Smooth muscle cell (in vitro differentiated cells): ENCODE measurements at regions not wholly inside any gene's neighbourhood (a gene's known extent, or its start where the extent isn't known, plus 50 kb on each side); places are given as distances from the start of the nearest gene placed in this dataset.

ENCODE experiments used
- DNase-seq: peaks from one replicate; lab custom pipeline; 2025; ENCODE audit not compliant: unreplicated experiment; lab: John Stamatoyannopoulos, UW
- H2AFZ ChIP-seq: fragments of 200-600 bp; sonication (generic); 2 replicates; pipeline ENCODE4 v1.6.0; 2016; ENCODE audit warnings: antibody characterized with exemption, low read depth, mild to moderate bottlenecking
- H3F3A ChIP-seq: fragments of 200-600 bp; sonication (generic); 2 replicates; pipeline ENCODE4 v1.6.0; 2017; ENCODE audit warnings: antibody characterized with exemption, low read depth
- H3K27ac ChIP-seq: fragments of 200-600 bp; sonication (generic); 2 replicates; pipeline ENCODE4 v1.5.1; 2016; ENCODE audit warnings: low read depth, mild to moderate bottlenecking
- H3K27me3 ChIP-seq: fragments of 200-600 bp; sonication (generic); 2 replicates; pipeline ENCODE4 v1.6.1; 2016; ENCODE audit warnings: low read depth, mild to moderate bottlenecking
- H3K36me3 ChIP-seq: fragments of 200-600 bp; sonication (generic); 2 replicates; pipeline ENCODE4 v1.5.1; 2016; ENCODE audit warnings: low read depth
- H3K4me1 ChIP-seq: fragments of 200-600 bp; sonication (generic); 2 replicates; pipeline ENCODE4 v1.5.1; 2016; ENCODE audit warnings: low read depth
- H3K4me2 ChIP-seq: fragments of 200-600 bp; sonication (generic); 2 replicates; pipeline ENCODE4 v1.6.0; 2016; ENCODE audit warnings: mild to moderate bottlenecking
- H3K4me3 ChIP-seq: fragments of 200-600 bp; sonication (generic); 2 replicates; pipeline ENCODE4 v1.5.1; 2016; ENCODE audit warnings: mild to moderate bottlenecking
- H3K79me2 ChIP-seq: fragments of 200-600 bp; sonication (generic); 2 replicates; pipeline ENCODE4 v1.6.0; 2016; ENCODE audit warnings: low read depth, mild to moderate bottlenecking
- H3K9ac ChIP-seq: fragments of 200-600 bp; sonication (generic); 2 replicates; pipeline ENCODE4 v1.6.0; 2016; ENCODE audit warnings: low read depth
- H3K9me3 ChIP-seq: fragments of 200-600 bp; sonication (generic); replicated peaks from 2 replicates; pipeline ENCODE4 v1.5.1; 2016; ENCODE audit warnings: low read depth
- H4K20me1 ChIP-seq: fragments of 200-600 bp; sonication (generic); 2 replicates; pipeline ENCODE4 v1.6.0; 2016; ENCODE audit warnings: low read depth
- WGBS: methylation state at CpG from one replicate; pipeline ENCODE4 v1.1.7; 2016; ENCODE audit warnings: low lambda C conversion rate; 5-methylcytosine and 5-hydroxymethylcytosine counted together
- TF ChIP-seq, protein P1 (sequence below): fragments of 200-600 bp; sonication (generic); IDR thresholded peaks from 2 replicates; pipeline ENCODE4 v1.5.1; 2017; ENCODE audit warnings: borderline replicate concordance, mild to moderate bottlenecking, antibody characterized with exemption; ENCODE audit not compliant: insufficient read depth, poor library complexity, severe bottlenecking

DNA sequence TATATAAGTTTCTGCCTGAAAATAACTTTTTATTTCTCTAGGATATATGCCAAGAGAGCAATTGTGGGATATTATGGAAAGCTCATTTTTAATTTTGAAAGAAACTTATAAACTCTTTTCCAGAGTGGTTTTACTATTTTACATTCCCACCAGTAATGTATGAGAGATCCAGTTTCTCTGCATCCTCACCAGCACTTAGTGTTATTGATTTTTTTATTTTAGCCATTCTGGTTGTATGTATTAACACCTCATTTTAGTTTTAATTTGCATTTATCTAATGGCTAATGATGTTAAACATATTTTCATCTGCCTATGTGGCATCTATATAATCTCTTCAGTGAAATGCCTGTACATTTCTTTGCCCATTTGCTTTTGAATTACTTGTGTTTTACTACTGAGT is 597.7 kb upstream of the RAB6C start:
- no peaks in the 10 kb centered on the region for H3F3A ChIP-seq
- H3K27ac ChIP-seq, result no peak overlapping the region
- no peaks in the 10 kb centered on the region for H4K20me1 ChIP-seq
- no peak overlapping the region for H3K4me3 ChIP-seq
- H3K79me2 ChIP-seq, result no peaks in the 10 kb centered on the region
- H2AFZ ChIP-seq, result no peak overlapping the region
- TF ChIP-seq, protein P1, sequence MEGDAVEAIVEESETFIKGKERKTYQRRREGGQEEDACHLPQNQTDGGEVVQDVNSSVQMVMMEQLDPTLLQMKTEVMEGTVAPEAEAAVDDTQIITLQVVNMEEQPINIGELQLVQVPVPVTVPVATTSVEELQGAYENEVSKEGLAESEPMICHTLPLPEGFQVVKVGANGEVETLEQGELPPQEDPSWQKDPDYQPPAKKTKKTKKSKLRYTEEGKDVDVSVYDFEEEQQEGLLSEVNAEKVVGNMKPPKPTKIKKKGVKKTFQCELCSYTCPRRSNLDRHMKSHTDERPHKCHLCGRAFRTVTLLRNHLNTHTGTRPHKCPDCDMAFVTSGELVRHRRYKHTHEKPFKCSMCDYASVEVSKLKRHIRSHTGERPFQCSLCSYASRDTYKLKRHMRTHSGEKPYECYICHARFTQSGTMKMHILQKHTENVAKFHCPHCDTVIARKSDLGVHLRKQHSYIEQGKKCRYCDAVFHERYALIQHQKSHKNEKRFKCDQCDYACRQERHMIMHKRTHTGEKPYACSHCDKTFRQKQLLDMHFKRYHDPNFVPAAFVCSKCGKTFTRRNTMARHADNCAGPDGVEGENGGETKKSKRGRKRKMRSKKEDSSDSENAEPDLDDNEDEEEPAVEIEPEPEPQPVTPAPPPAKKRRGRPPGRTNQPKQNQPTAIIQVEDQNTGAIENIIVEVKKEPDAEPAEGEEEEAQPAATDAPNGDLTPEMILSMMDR, result no peak
- no peak for DNase-seq
- no peaks in the 10 kb centered on the region for H3K36me3 ChIP-seq
- no peaks in the 10 kb centered on the region for H3K4me1 ChIP-seq
- no peak overlapping the region for H3K4me2 ChIP-seq
- H3K9me3 ChIP-seq, result no peaks in the 10 kb centered on the region
- peaks cover 3% of the 10 kb centered on the region for H3K27me3 ChIP-seq
- no peak overlapping the region for H3K9ac ChIP-seq

DNA sequence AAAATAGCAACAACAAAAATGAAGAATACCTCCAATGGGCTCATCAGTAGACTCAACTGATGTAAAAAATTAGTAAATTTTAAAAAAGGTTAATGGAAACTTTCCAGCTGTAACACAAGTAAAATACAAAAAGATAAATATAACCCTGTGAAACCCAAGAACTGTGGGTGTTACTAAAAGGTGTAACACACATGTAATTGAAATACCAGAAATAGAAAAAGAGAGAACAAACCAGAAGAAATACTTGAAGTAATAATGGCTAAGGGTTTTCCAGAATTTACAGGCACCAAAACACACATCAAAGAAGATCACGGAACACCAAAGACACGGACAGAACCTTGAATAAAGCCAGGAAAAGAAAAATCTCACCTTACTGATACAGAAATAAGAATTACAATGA is 590.6 kb upstream of the RAB6C start:
- Histone ChIP-seq H2AFZ (no peak overlapping the region), H3K27me3 (no peaks in the 10 kb centered on the region), H3K4me3 (no peak overlapping the region), H4K20me1 (no peaks in the 10 kb centered on the region), H3K27ac (no peak overlapping the region), H3K4me2 (no peak overlapping the region), H3K79me2 (no peaks in the 10 kb centered on the region), H3F3A (no peaks in the 10 kb centered on the region), H3K36me3 (no peaks in the 10 kb centered on the region), H3K9me3 (no peaks in the 10 kb centered on the region), H3K4me1 (no peaks in the 10 kb centered on the region), H3K9ac (no peak overlapping the region)
- TF ChIP-seq, protein P1, result no peak
- WGBS, result 77% methylated on average over 2 of the region's 2 CpGs
- DNase-seq, result no peak

DNA sequence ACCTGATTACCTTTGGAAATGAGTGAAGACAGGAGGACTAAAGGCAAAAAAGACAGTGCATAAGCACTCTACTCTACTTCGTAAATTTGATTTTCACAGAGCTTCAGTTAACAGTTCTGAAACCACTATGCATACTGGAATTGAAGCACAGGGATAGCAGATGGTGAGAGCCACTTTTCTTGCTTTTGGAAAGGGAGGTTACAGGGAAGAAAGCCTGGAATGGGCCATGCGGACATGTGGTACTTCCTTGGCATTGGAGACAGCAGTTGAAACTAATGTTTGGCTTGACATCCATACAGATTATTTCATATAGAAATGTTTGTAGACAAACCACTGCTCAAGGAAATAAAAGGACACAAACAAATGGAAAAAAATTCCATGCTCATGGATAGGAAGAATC is 585.6 kb upstream of the RAB6C start:
- H3K9ac ChIP-seq, result no peak overlapping the region
- no peak overlapping the region for H3K27ac ChIP-seq
- TF ChIP-seq, protein P1, result no peak
- no peaks in the 10 kb centered on the region for H3K36me3 ChIP-seq
- H3K9me3 ChIP-seq, result no peaks in the 10 kb centered on the region
- no peaks in the 10 kb centered on the region for H3F3A ChIP-seq
- no peak overlapping the region for H3K4me2 ChIP-seq
- 93% methylated on average over 2 of the region's 2 CpGs for WGBS
- H3K4me3 ChIP-seq, result no peak overlapping the region
- H3K27me3 ChIP-seq, result peaks cover 8% of the 10 kb centered on the region
- no peak overlapping the region for H2AFZ ChIP-seq
- H3K4me1 ChIP-seq, result no peaks in the 10 kb centered on the region
- no peaks in the 10 kb centered on the region for H4K20me1 ChIP-seq
- H3K79me2 ChIP-seq, result no peaks in the 10 kb centered on the region
- DNase-seq, result no peak

DNA sequence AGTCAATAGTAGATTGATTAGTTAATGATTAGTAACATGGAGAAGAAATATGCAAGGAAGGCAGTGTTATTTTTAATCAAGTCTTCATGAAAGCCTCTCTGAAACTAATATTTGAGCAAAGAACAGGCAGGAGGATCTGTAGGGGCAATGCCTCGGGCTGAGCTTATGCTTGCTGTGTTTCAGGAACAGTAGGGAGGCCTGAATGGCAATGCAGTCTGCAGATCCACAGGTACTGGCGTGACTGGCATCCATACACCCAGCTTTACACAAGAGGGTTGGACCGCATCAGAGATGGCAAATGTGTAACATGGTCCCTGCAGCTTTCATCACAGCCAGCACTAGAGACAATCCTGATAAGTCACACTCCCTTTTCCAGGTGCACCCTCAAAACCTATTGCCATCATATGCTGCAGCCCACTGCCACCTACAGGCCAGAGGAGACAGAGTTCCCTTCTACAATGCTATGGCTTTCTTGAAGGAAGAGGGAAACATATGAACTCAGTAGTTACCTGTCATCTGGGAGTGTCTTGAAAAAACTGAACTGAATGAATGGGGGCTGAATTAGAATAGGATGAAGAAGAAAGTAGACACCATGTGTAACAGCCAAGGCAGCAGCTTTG is 582.4 kb upstream of the RAB6C start:
- no peak for DNase-seq
- no peak overlapping the region for H3K4me3 ChIP-seq
- no peaks in the 10 kb centered on the region for H3K4me1 ChIP-seq
- no peak overlapping the region for H3K9ac ChIP-seq
- no peaks in the 10 kb centered on the region for H3K36me3 ChIP-seq
- 55% methylated on average over 3 of the region's 3 CpGs for WGBS
- H3K79me2 ChIP-seq, result no peaks in the 10 kb centered on the region
- TF ChIP-seq, protein P1, result peak; percentile 58
- no peak overlapping the region for H3K4me2 ChIP-seq
- no peaks in the 10 kb centered on the region for H3F3A ChIP-seq
- H2AFZ ChIP-seq, result no peak overlapping the region
- no peaks in the 10 kb centered on the region for H4K20me1 ChIP-seq
- peaks cover 8% of the 10 kb centered on the region for H3K27me3 ChIP-seq
- no peaks in the 10 kb centered on the region for H3K9me3 ChIP-seq
- no peak overlapping the region for H3K27ac ChIP-seq
